MM.1S (cell line): ENCODE measurements at regions not wholly inside any gene's neighbourhood (a gene's known extent, or its start where the extent isn't known, plus 50 kb on each side); places are given as distances from the start of the nearest gene placed in this dataset.

Experiments
- DNase-seq: peaks from one replicate; pipeline ENCODE4 v3.0.0-alpha.2; 2015
- H2AFZ ChIP-seq: fragments of 300-600 bp; sonication (generic); 2 replicates; pipeline ENCODE4 v1.6.0; 2016; ENCODE audit warnings: antibody characterized with exemption, low read length
- H3F3A ChIP-seq: fragments of 300-600 bp; sonication (generic); 2 replicates; pipeline ENCODE4 v1.6.1; 2016; ENCODE audit warnings: mild to moderate bottlenecking, antibody characterized with exemption, low read length, moderate library complexity, mixed read lengths; ENCODE audit not compliant: insufficient read depth
- H3K27ac ChIP-seq: fragments of 300-600 bp; sonication (generic); 2 replicates; pipeline ENCODE4 v1.5.1; 2016; ENCODE audit warnings: mild to moderate bottlenecking, low read length
- H3K27me3 ChIP-seq: fragments of 300-600 bp; sonication (generic); replicated peaks from 2 replicates; pipeline ENCODE4 v1.6.0; 2016; ENCODE audit warnings: low read length; ENCODE audit not compliant: insufficient read depth
- H3K36me3 ChIP-seq: fragments of 300-600 bp; sonication (generic); replicated peaks from 2 replicates; pipeline ENCODE4 v1.6.1; 2016; ENCODE audit warnings: mild to moderate bottlenecking, low read length, mixed read lengths; ENCODE audit not compliant: insufficient read depth
- H3K4me1 ChIP-seq: fragments of 300-600 bp; sonication (generic); 2 replicates; pipeline ENCODE4 v1.6.1; 2016; ENCODE audit warnings: low read length, mixed read lengths
- H3K4me2 ChIP-seq: fragments of 300-600 bp; sonication (generic); 2 replicates; pipeline ENCODE4 v1.6.0; 2016; ENCODE audit warnings: low read depth, low read length
- H3K4me3 ChIP-seq: fragments of 300-600 bp; sonication (generic); 2 replicates; pipeline ENCODE4 v1.5.1; 2016; ENCODE audit warnings: low read length, mixed read lengths
- H3K79me2 ChIP-seq: fragments of 300-600 bp; sonication (generic); 2 replicates; pipeline ENCODE4 v1.6.1; 2016; ENCODE audit warnings: mixed run types, low read length, mixed read lengths
- H3K9ac ChIP-seq: fragments of 300-600 bp; sonication (generic); 2 replicates; pipeline ENCODE4 v1.6.1; 2016; ENCODE audit warnings: low read length, mixed read lengths
- H3K9me2 ChIP-seq: fragments of 300-600 bp; sonication (generic); replicated peaks from 2 replicates; pipeline ENCODE4 v1.6.1; 2016; ENCODE audit warnings: mild to moderate bottlenecking, low read length, mixed read lengths; ENCODE audit not compliant: insufficient read depth
- H3K9me3 ChIP-seq: fragments of 300-600 bp; sonication (generic); replicated peaks from 2 replicates; pipeline ENCODE4 v1.6.1; 2016; ENCODE audit warnings: mild to moderate bottlenecking, low read length, mixed read lengths; ENCODE audit not compliant: insufficient read depth
- H4K20me1 ChIP-seq: fragments of 300-600 bp; sonication (generic); 2 replicates; pipeline ENCODE4 v1.6.1; 2016; ENCODE audit warnings: mild to moderate bottlenecking, low read length, moderate library complexity, mixed read lengths; ENCODE audit not compliant: insufficient read depth
- CTCF ChIP-seq: fragments of 300-600 bp; sonication (generic); IDR thresholded peaks from 2 replicates; pipeline ENCODE4 v1.5.1; 2016; ENCODE audit warnings: antibody characterized with exemption, low read length, mixed read lengths
- EZH2 ChIP-seq: fragments of 300-600 bp; sonication (generic); optimal IDR thresholded peaks from 2 replicates; pipeline ENCODE3; 2017; ENCODE audit warnings: low read depth, mild to moderate bottlenecking, antibody characterized with exemption, low read length, mixed read lengths
- EZH2phosphoT487 ChIP-seq: fragments of 300-600 bp; sonication (generic); IDR thresholded peaks from 2 replicates; pipeline ENCODE4 v1.6.1; 2018; ENCODE audit warnings: antibody characterized with exemption, low read length

- Histone ChIP-seq H3K79me2 (no peaks in the 10 kb centered on the region), H3K9ac (no peak overlapping the region), H3K4me2 (no peak overlapping the region), H3F3A (no peaks in the 10 kb centered on the region), H4K20me1 (no peaks in the 10 kb centered on the region), H3K4me3 (no peak overlapping the region), H3K27ac (no peak overlapping the region), H3K4me1 (no peaks in the 10 kb centered on the region), H3K9me3 (no peaks in the 10 kb centered on the region), H2AFZ (no peak overlapping the region), H3K9me2 (no peaks in the 10 kb centered on the region), H3K36me3 (no peaks in the 10 kb centered on the region), H3K27me3 (no peaks in the 10 kb centered on the region)
- DNase-seq: no peak
- no peak for TF ChIP-seq CTCF
- no peak for TF ChIP-seq EZH2phosphoT487
- no peak for TF ChIP-seq EZH2
Observed at GRCh38 chr13:40228990-40229389, 437.5 kb downstream of the FOXO1 start.

GRCh38 chr13:40230833-40231266, 435.6 kb downstream of the FOXO1 start:
- no peaks in the 10 kb centered on the region for H3K9me3 ChIP-seq
- H3K9me2 ChIP-seq: no peaks in the 10 kb centered on the region
- H2AFZ ChIP-seq: no peak overlapping the region
- H3K4me2 ChIP-seq: no peak overlapping the region
- no peak overlapping the region for H3K27ac ChIP-seq
- no peak overlapping the region for H3K9ac ChIP-seq
- DNase-seq: no peak
- TF ChIP-seq CTCF: no peak
- TF ChIP-seq EZH2: no peak
- no peak for TF ChIP-seq EZH2phosphoT487
- no peaks in the 10 kb centered on the region for H4K20me1 ChIP-seq
- H3K79me2 ChIP-seq: no peaks in the 10 kb centered on the region
- H3F3A ChIP-seq: no peaks in the 10 kb centered on the region
- H3K4me3 ChIP-seq: no peak overlapping the region
- H3K4me1 ChIP-seq: no peaks in the 10 kb centered on the region
- no peaks in the 10 kb centered on the region for H3K27me3 ChIP-seq
- no peaks in the 10 kb centered on the region for H3K36me3 ChIP-seq

- TF ChIP-seq CTCF (no peak), EZH2 (no peak), EZH2phosphoT487 (no peak)
- H3K27ac ChIP-seq: no peak overlapping the region
Observed at GRCh38 chr13:40231311-40231710, 435.1 kb downstream of the FOXO1 start.

More at GRCh38 chr13:40231311-40231710, 435.1 kb downstream of the FOXO1 start:
- no peak overlapping the region for H3K4me2 ChIP-seq
- H3K9ac ChIP-seq: no peak overlapping the region
- H3K4me1 ChIP-seq: no peaks in the 10 kb centered on the region
- no peaks in the 10 kb centered on the region for H3K9me2 ChIP-seq
- no peaks in the 10 kb centered on the region for H3K9me3 ChIP-seq
- no peak overlapping the region for H2AFZ ChIP-seq
- H3K4me3 ChIP-seq: no peak overlapping the region
- H3F3A ChIP-seq: no peaks in the 10 kb centered on the region
- no peak for DNase-seq
- no peaks in the 10 kb centered on the region for H4K20me1 ChIP-seq
- no peaks in the 10 kb centered on the region for H3K36me3 ChIP-seq
- H3K79me2 ChIP-seq: no peaks in the 10 kb centered on the region
- H3K27me3 ChIP-seq: no peaks in the 10 kb centered on the region
